Keratinocyte (primary cell): ENCODE measurements at regions not wholly inside any gene's neighbourhood (a gene's known extent, or its start where the extent isn't known, plus 50 kb on each side); places are given as distances from the start of the nearest gene placed in this dataset.

ENCODE experiments used
- DNase-seq: peaks from one replicate; pipeline ENCODE4 v3.0.0-alpha.2; 2011; ENCODE audit warnings: low read depth, missing footprints, low spot score
- FAIRE-seq: peaks from 2 replicates; lab custom pipeline; 2011; peaks lifted over from hg19 to GRCh38; lab: Jason Lieb, UNC
- H2AFZ ChIP-seq: 2 replicates; pipeline ENCODE4 v1.6.0; 2012; ENCODE audit warnings: low read length, control low read depth, inconsistent platforms; ENCODE audit not compliant: control insufficient read depth
- H3K27ac ChIP-seq: 2 replicates; pipeline ENCODE4 v1.5.1; 2011; ENCODE audit warnings: low read length; ENCODE audit not compliant: control insufficient read depth, insufficient read depth
- H3K27me3 ChIP-seq: 3 replicates; pipeline ENCODE4 v1.6.0; 2011; ENCODE audit warnings: low read length; ENCODE audit not compliant: control insufficient read depth, insufficient read depth; ENCODE audit errors: extremely low read depth
- H3K36me3 ChIP-seq, 2 experiments: 2 replicates in 1 of 2; 3 replicates in 1 of 2; pipeline ENCODE4 v1.5.1; 2011; ENCODE audit warnings: low read length in 2 of 2, mild to moderate bottlenecking in 1 of 2; ENCODE audit not compliant: control insufficient read depth in 2 of 2, insufficient read depth in 2 of 2; ENCODE audit errors: extremely low read depth in 1 of 2
- H3K4me1 ChIP-seq: 3 replicates; pipeline ENCODE4 v1.5.1; 2011; ENCODE audit warnings: low read length; ENCODE audit not compliant: control insufficient read depth, insufficient read depth; ENCODE audit errors: extremely low read depth
- H3K4me2 ChIP-seq: 3 replicates; pipeline ENCODE4 v1.6.0; 2011; ENCODE audit warnings: low read depth, low read length; ENCODE audit not compliant: control insufficient read depth, insufficient read depth; ENCODE audit errors: extremely low read depth
- H3K4me3 ChIP-seq, 3 experiments: fragments of 200-600 bp in 1 of 3; sonication (generic) in 1 of 3; 2 replicates in 2 of 3; 3 replicates in 1 of 3; pipeline ENCODE4 v1.5.1; 2011 to 2016; ENCODE audit warnings: low read length in 3 of 3, mild to moderate bottlenecking in 3 of 3, control low read depth in 2 of 3, inconsistent platforms in 1 of 3, low read depth in 1 of 3, mixed read lengths in 1 of 3, mixed run types in 1 of 3, moderate library complexity in 1 of 3; ENCODE audit not compliant: control insufficient read depth in 2 of 3, insufficient read depth in 2 of 3; ENCODE audit errors: extremely low read depth in 1 of 3
- H3K79me2 ChIP-seq: 2 replicates; pipeline ENCODE4 v1.6.0; 2012; ENCODE audit warnings: low read length; ENCODE audit not compliant: control insufficient read depth, insufficient read depth
- H3K9ac ChIP-seq: 3 replicates; pipeline ENCODE4 v1.6.0; 2011; ENCODE audit warnings: low read length; ENCODE audit not compliant: control insufficient read depth, insufficient read depth; ENCODE audit errors: extremely low read depth
- H3K9me1 ChIP-seq: 3 replicates; pipeline ENCODE4 v1.6.0; 2011; ENCODE audit warnings: low read length; ENCODE audit not compliant: control insufficient read depth, insufficient read depth; ENCODE audit errors: extremely low read depth
- H3K9me3 ChIP-seq: 2 replicates; pipeline ENCODE4 v1.5.1; 2012; ENCODE audit warnings: low read depth, low read length; ENCODE audit not compliant: control insufficient read depth
- H4K20me1 ChIP-seq: 3 replicates; pipeline ENCODE4 v1.6.0; 2011; ENCODE audit warnings: low read length; ENCODE audit not compliant: control insufficient read depth, insufficient read depth; ENCODE audit errors: extremely low read depth
- CTCF ChIP-seq, 3 experiments: IDR thresholded peaks in 1 of 3; conservative IDR thresholded peaks in 1 of 3; optimal IDR thresholded peaks in 1 of 3; 2 replicates in 2 of 3; 3 replicates in 1 of 3; pipeline versions ENCODE3 to v1.5.1; 2011; ENCODE audit warnings: low read length in 3 of 3, mild to moderate bottlenecking in 3 of 3, moderate library complexity in 2 of 3, control low read depth in 1 of 3, inconsistent platforms in 1 of 3; ENCODE audit not compliant: insufficient read depth in 2 of 3; ENCODE audit errors: extremely low read depth in 1 of 3
- EZH2 ChIP-seq: IDR thresholded peaks from one replicate; pipeline ENCODE4 v1.6.1; 2012; ENCODE audit warnings: inconsistent platforms, mild to moderate bottlenecking, low read length, moderate library complexity
- dilution Hi-C: fragments of 300-500 bp; cut with MboI; formaldehyde crosslinking; loops from one replicate; pipeline ENCODE4 v1.7.0; 2020; ENCODE audit warnings: low sequenced_read_pairs; ENCODE audit not compliant: extremely low pct_ligation_motif_present

GRCh38 chr4:116942315-116942714 lies 143.1 kb downstream of the TRAM1L1 start:
- no peaks in the 10 kb centered on the region for H4K20me1 ChIP-seq
- H2AFZ ChIP-seq = no peak overlapping the region
- no peaks in the 10 kb centered on the region for H3K9me1 ChIP-seq
- no peak overlapping the region for H3K4me3 ChIP-seq
- no peaks in the 10 kb centered on the region for H3K4me1 ChIP-seq
- FAIRE-seq (no peak), DNase-seq (no peak)
- dilution Hi-C loops = no loop called here
- H3K9ac ChIP-seq = no peak overlapping the region
- H3K79me2 ChIP-seq = no peaks in the 10 kb centered on the region
- TF ChIP-seq EZH2 (no peak), CTCF (optimal IDR thresholded peaks at IDR 0.05 in 1 of 3, IDR thresholded peaks at IDR 0.05 in 1 of 3, conservative IDR thresholded peaks at IDR 0.05 in 1 of 3; ENCODE audit: extremely low read depth in 1 of 3, insufficient read depth in 2 of 3, low read length in 3 of 3) (no peak)
- H3K9me3 ChIP-seq = no peaks in the 10 kb centered on the region
- H3K27ac ChIP-seq = no peak overlapping the region
- H3K36me3 ChIP-seq = no peaks in the 10 kb centered on the region
- H3K27me3 ChIP-seq = no peaks in the 10 kb centered on the region
- no peak overlapping the region for H3K4me2 ChIP-seq

- dilution Hi-C loops = no loop called here
- no peaks in the 10 kb centered on the region for H3K79me2 ChIP-seq
- H3K4me2 ChIP-seq = no peak overlapping the region
- TF ChIP-seq CTCF (optimal IDR thresholded peaks at IDR 0.05 in 1 of 3, IDR thresholded peaks at IDR 0.05 in 1 of 3, conservative IDR thresholded peaks at IDR 0.05 in 1 of 3; ENCODE audit: extremely low read depth in 1 of 3, insufficient read depth in 2 of 3, low read length in 3 of 3) (no peak), EZH2 (no peak)
- no peak overlapping the region for H3K27ac ChIP-seq
- H3K9me1 ChIP-seq = no peaks in the 10 kb centered on the region
- H3K36me3 ChIP-seq = no peaks in the 10 kb centered on the region
- H3K4me1 ChIP-seq = no peaks in the 10 kb centered on the region
- H3K27me3 ChIP-seq = peaks cover 14% of the 10 kb centered on the region
- DNase-seq (no peak), FAIRE-seq (no peak)
- no peaks in the 10 kb centered on the region for H3K9me3 ChIP-seq
- H3K4me3 ChIP-seq = no peak overlapping the region
- no peak overlapping the region for H3K9ac ChIP-seq
- H4K20me1 ChIP-seq = no peaks in the 10 kb centered on the region
- no peak overlapping the region for H2AFZ ChIP-seq
Measured at GRCh38 chr4:116930329-116930728, 155.0 kb downstream of the TRAM1L1 start.
